ENCODE measurements at regions not wholly inside any gene's neighbourhood (a gene's known extent, or its start where the extent isn't known, plus 50 kb on each side); places are given as distances from the start of the nearest gene placed in this dataset.
"Not testable (repeated sequence)": the region's sequence is repeated elsewhere in the genome, so short reads cannot be mapped to it uniquely, and the experiment has no call there.

GRCh38 chr4:74578329-74578728, 133.4 kb downstream of the AREG start:
- TF ChIP-seq SNAI2 (CRISPR knock-in tag; IDR thresholded peaks at IDR 0.05) (no peak), ZFP3 (CRISPR knock-in tag; IDR thresholded peaks at IDR 0.05) (no peak), OSR1 (CRISPR knock-in tag; IDR thresholded peaks at IDR 0.05) (no peak), CSDC2 (CRISPR knock-in tag; IDR thresholded peaks at IDR 0.05) (no peak), ISL1 (CRISPR knock-in tag; IDR thresholded peaks at IDR 0.05) (no peak), CSRNP3 (CRISPR knock-in tag; IDR thresholded peaks at IDR 0.05) (no peak), GLIS3 (CRISPR knock-in tag; IDR thresholded peaks at IDR 0.05) (no peak), ARNTL (CRISPR knock-in tag; IDR thresholded peaks at IDR 0.05; ENCODE audit: borderline replicate concordance, low read depth) (no peak), ZNF8 (CRISPR knock-in tag; IDR thresholded peaks at IDR 0.05) (no peak), ZFP30 (CRISPR knock-in tag; IDR thresholded peaks at IDR 0.05) (no peak), ZNF565 (CRISPR knock-in tag; conservative IDR thresholded peaks at IDR 0.05; ENCODE audit: low read depth) (no peak), CREB5 (CRISPR knock-in tag; IDR thresholded peaks at IDR 0.05; ENCODE audit: low read depth) (no peak), RARB (CRISPR knock-in tag; IDR thresholded peaks at IDR 0.05) (no peak)
- TF ChIP-seq, protein P1, sequence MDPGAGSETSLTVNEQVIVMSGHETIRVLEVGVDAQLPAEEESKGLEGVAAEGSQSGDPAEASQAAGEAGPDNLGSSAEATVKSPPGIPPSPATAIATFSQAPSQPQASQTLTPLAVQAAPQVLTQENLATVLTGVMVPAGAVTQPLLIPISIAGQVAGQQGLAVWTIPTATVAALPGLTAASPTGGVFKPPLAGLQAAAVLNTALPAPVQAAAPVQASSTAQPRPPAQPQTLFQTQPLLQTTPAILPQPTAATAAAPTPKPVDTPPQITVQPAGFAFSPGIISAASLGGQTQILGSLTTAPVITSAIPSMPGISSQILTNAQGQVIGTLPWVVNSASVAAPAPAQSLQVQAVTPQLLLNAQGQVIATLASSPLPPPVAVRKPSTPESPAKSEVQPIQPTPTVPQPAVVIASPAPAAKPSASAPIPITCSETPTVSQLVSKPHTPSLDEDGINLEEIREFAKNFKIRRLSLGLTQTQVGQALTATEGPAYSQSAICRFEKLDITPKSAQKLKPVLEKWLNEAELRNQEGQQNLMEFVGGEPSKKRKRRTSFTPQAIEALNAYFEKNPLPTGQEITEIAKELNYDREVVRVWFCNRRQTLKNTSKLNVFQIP (CRISPR knock-in tag; IDR thresholded peaks at IDR 0.05; ENCODE audit: borderline replicate concordance, low read depth), result no peak
- TF ChIP-seq, protein P2, sequence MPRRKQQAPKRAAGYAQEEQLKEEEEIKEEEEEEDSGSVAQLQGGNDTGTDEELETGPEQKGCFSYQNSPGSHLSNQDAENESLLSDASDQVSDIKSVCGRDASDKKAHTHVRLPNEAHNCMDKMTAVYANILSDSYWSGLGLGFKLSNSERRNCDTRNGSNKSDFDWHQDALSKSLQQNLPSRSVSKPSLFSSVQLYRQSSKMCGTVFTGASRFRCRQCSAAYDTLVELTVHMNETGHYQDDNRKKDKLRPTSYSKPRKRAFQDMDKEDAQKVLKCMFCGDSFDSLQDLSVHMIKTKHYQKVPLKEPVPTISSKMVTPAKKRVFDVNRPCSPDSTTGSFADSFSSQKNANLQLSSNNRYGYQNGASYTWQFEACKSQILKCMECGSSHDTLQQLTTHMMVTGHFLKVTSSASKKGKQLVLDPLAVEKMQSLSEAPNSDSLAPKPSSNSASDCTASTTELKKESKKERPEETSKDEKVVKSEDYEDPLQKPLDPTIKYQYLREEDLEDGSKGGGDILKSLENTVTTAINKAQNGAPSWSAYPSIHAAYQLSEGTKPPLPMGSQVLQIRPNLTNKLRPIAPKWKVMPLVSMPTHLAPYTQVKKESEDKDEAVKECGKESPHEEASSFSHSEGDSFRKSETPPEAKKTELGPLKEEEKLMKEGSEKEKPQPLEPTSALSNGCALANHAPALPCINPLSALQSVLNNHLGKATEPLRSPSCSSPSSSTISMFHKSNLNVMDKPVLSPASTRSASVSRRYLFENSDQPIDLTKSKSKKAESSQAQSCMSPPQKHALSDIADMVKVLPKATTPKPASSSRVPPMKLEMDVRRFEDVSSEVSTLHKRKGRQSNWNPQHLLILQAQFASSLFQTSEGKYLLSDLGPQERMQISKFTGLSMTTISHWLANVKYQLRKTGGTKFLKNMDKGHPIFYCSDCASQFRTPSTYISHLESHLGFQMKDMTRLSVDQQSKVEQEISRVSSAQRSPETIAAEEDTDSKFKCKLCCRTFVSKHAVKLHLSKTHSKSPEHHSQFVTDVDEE (CRISPR knock-in tag; IDR thresholded peaks at IDR 0.05), result no peak
- no peak for ATAC-seq

DNA sequence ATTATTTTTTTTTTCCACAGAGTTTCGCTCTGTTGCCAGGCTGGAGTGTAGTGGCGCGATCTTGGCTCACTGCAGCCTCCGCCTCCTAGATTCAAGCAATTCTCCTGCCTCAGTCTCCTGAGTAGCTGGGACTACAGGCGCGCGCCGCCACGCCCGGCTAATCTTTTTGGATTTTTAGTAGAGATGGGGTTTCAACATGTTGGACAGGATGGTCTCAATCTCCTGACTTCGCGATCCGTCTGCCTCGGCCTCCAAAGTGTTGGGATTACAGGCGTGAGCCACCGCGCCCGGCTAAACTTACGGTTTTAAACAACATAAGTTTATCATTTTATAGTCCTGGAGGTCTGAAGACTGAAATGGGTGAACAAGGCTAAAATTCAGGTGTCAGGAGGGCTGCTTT, 133.9 kb downstream of the AREG start:
- not testable (repeated sequence) for ATAC-seq

GRCh38 chr4:74583089-74583700, 138.3 kb downstream of the AREG start:
- ATAC-seq, result no peak

More at GRCh38 chr4:74583089-74583700, 138.3 kb downstream of the AREG start:
- TF ChIP-seq OSR1 (CRISPR knock-in tag; IDR thresholded peaks at IDR 0.05) (no peak), PATZ1 (CRISPR knock-in tag; IDR thresholded peaks at IDR 0.05; ENCODE audit: borderline replicate concordance) (no peak), ZNF565 (CRISPR knock-in tag; conservative IDR thresholded peaks at IDR 0.05; ENCODE audit: low read depth) (no peak), CSDC2 (CRISPR knock-in tag; IDR thresholded peaks at IDR 0.05) (no peak), ZFP3 (CRISPR knock-in tag; IDR thresholded peaks at IDR 0.05) (no peak), ISL1 (CRISPR knock-in tag; IDR thresholded peaks at IDR 0.05) (no peak), CSRNP3 (CRISPR knock-in tag; IDR thresholded peaks at IDR 0.05) (no peak)
- TF ChIP-seq, protein P2 (CRISPR knock-in tag; IDR thresholded peaks at IDR 0.05), result no peak

Data from SK-N-SH treated with all-trans-retinoic acid at 6 μM for 48 hours (cell line).